Suprapubic skin (tissue), 3 donors: ENCODE measurements at regions not wholly inside any gene's neighbourhood (a gene's known extent, or its start where the extent isn't known, plus 50 kb on each side); places are given as distances from the start of the nearest gene placed in this dataset.

Experiments used
- POLR2A ChIP-seq, 2 donors: fragments of 450-650 bp; IDR thresholded peaks; one replicate each; pipeline ENCODE4 v1.6.1; 2017; ENCODE audit warnings: antibody characterized with exemption in 2 of 2, mild to moderate bottlenecking in 2 of 2, moderate library complexity in 2 of 2
- TF ChIP-seq, protein P1 (sequence below), 2 donors: fragments of 200-600 bp in 1 of 2; fragments of 450-650 bp in 1 of 2; sonication (generic) in 1 of 2; IDR thresholded peaks; one replicate each; pipeline ENCODE4 v1.5.1; 2016 to 2019; ENCODE audit warnings: antibody characterized with exemption in 2 of 2, mild to moderate bottlenecking in 1 of 2, moderate library complexity in 1 of 2

DNA sequence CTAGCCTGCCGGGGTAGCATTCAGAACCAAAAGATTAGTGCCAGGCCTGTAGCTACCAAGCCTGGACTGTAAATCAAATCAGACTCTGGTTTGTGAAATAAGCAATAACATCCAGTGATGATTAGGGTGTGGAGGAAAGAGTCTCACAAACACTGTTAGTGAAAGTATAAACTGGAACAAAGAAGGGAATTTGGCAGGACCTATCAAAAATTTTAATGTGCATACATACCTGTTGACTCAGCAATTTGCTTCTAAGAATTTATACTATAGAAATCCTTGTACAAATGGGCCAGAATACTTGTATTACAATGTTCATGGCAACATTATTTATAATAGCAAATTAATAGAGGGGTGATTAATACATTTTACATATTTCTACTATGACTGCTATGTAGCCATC is 109.8 kb upstream of the WARS2 start:
- no peak for TF ChIP-seq POLR2A (IDR thresholded peaks at IDR 0.05)
- TF ChIP-seq, protein P1, sequence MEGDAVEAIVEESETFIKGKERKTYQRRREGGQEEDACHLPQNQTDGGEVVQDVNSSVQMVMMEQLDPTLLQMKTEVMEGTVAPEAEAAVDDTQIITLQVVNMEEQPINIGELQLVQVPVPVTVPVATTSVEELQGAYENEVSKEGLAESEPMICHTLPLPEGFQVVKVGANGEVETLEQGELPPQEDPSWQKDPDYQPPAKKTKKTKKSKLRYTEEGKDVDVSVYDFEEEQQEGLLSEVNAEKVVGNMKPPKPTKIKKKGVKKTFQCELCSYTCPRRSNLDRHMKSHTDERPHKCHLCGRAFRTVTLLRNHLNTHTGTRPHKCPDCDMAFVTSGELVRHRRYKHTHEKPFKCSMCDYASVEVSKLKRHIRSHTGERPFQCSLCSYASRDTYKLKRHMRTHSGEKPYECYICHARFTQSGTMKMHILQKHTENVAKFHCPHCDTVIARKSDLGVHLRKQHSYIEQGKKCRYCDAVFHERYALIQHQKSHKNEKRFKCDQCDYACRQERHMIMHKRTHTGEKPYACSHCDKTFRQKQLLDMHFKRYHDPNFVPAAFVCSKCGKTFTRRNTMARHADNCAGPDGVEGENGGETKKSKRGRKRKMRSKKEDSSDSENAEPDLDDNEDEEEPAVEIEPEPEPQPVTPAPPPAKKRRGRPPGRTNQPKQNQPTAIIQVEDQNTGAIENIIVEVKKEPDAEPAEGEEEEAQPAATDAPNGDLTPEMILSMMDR (IDR thresholded peaks at IDR 0.05): no peak
